ENCODE measurements at regions not wholly inside any gene's neighbourhood (a gene's known extent, or its start where the extent isn't known, plus 50 kb on each side); places are given as distances from the start of the nearest gene placed in this dataset.

DNA sequence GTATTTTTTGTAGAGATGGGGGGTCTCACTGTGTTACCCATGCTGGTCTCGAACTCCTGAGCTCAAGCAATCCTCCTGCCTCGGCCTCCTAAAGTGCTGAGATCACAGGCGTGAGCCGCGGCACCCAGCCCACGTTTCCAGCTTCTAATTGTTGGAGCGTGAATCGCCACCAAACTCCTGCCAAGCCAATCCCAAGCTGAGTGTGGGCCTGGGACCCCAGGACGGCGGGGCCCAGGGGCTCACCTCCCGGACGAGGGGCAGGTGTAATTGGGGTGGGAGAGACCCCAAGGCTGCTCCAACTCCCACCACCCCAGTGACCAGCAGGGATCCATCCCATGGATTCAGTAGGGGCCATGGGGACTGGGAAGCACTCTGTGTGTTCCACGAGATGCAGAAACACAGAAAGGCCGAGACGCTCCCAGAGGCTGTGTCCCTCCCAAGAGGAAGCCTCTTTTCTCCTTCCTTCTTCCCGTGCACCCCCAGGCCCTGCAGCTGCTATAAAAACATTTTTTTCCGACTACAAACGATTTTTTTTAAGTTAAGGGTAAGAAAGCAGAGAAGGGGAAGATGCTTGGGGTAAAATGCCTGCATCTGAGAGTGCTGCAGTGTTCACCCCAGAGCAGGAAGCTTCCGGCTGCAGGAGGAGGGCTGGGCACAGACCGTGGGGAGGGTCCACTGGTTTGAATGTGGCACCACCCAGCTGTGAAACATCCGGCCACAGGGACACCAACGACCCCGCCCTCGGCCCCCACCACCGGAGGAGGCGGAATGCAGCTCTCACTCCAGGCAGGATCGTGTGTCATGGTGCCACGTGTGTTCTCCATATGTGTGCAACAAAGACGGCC lies 76.5 kb downstream of the MICALL2 start:
- H3K36me3 ChIP-seq = no peaks in the 10 kb centered on the region
- no peaks in the 10 kb centered on the region for H3K9me3 ChIP-seq
- no peak for ATAC-seq
- no peak overlapping the region for H3K4me3 ChIP-seq
- TF ChIP-seq POLR2A (IDR thresholded peaks at IDR 0.05) = no peak
- TF ChIP-seq, protein P1, sequence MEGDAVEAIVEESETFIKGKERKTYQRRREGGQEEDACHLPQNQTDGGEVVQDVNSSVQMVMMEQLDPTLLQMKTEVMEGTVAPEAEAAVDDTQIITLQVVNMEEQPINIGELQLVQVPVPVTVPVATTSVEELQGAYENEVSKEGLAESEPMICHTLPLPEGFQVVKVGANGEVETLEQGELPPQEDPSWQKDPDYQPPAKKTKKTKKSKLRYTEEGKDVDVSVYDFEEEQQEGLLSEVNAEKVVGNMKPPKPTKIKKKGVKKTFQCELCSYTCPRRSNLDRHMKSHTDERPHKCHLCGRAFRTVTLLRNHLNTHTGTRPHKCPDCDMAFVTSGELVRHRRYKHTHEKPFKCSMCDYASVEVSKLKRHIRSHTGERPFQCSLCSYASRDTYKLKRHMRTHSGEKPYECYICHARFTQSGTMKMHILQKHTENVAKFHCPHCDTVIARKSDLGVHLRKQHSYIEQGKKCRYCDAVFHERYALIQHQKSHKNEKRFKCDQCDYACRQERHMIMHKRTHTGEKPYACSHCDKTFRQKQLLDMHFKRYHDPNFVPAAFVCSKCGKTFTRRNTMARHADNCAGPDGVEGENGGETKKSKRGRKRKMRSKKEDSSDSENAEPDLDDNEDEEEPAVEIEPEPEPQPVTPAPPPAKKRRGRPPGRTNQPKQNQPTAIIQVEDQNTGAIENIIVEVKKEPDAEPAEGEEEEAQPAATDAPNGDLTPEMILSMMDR (IDR thresholded peaks at IDR 0.05) = no peak
- no peaks in the 10 kb centered on the region for H3K4me1 ChIP-seq
- H3K27ac ChIP-seq = no peak overlapping the region
- peaks cover 13 to 86% (median 36%) of the 10 kb centered on the region in 9 donors for H3K27me3 ChIP-seq
- 68 to 73% (median 72%) methylated on average over 25 to 29 of the region's 29 CpGs for WGBS, 4 donors
- DNase-seq = no peak
- intact Hi-C loops (cut with DNase I) = no loop called here

DNA sequence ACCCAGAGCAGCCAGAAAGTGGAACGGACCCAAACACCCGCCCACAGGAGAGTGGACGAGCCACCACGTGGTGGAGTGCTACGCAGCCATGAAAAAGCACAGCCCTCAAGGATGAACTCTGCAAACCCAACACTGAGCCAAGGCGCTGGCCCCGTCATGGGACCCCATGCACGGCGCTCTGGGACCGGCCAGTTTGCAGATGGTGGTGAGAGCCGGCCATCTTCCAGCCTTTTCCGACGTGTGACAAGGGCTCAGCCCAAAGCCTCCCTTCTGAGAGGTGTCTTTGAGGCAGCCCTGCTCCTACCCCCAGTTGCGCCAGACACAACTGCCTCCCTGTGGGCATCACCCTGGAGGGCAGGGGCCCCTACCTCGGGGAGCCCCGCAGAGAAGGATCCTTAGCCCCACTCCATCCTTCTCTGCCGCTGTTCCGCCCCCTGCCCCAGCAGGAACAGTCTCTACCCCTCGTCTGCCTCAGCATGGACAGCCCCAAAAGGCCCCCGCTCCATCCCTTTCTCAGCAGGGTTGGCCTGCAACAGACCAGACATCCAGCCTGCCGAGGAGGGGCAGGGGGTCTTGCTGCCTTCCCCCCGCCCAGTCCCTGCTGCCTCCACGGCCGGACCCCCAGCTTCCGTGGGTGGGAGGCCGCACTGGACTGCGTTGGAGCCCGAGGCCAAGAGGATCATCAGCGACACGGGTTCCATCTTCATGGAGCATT lies 75.7 kb downstream of the MICALL2 start:
- WGBS, 4 donors = 82 to 88% (median 86%) methylated on average over 16 to 30 of the region's 30 CpGs
- Histone ChIP-seq H3K4me1 (no peaks in the 10 kb centered on the region), H3K36me3 (no peaks in the 10 kb centered on the region), H3K9me3 (no peaks in the 10 kb centered on the region), H3K27ac (no peak overlapping the region), H3K27me3 (peaks cover 13 to 86% (median 36%) of the 10 kb centered on the region in 9 donors), H3K4me3 (no peak overlapping the region)
- TF ChIP-seq, protein P1 (IDR thresholded peaks at IDR 0.05) = no peak
- intact Hi-C loops (cut with DNase I) = no loop called here
- ATAC-seq (no peak), DNase-seq (no peak)

DNA sequence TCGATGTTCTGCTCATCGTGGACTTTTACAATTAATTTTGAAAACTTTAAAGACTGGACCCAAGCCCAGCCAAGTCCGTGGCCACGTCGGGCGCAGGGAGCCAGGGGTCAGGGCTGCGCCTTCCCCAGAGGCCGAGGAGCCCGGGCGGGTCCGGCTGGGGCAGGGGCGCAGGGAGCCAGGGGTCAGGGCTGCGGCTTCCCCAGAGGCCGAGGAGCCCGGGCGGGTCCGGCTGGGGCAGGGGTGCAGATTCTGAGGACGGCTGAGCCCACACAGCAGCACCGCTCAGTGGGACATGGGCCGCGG lies 75.2 kb downstream of the MICALL2 start:
- no peaks in the 10 kb centered on the region for H3K9me3 ChIP-seq
- H3K36me3 ChIP-seq = no peaks in the 10 kb centered on the region
- 80 to 84% (median 82%) methylated on average over 16 to 21 of the region's 21 CpGs for WGBS, 4 donors
- intact Hi-C loops (cut with DNase I) = no loop called here
- ATAC-seq = no peak
- TF ChIP-seq, protein P1 (IDR thresholded peaks at IDR 0.05) = no peak
- TF ChIP-seq POLR2A (IDR thresholded peaks at IDR 0.05) = no peak
- H3K27me3 ChIP-seq = peaks cover 11 to 91% (median 35%) of the 10 kb centered on the region in 9 donors
- no peak overlapping the region for H3K4me3 ChIP-seq
- no peak for DNase-seq
- no peak overlapping the region for H3K27ac ChIP-seq
- H3K4me1 ChIP-seq = no peaks in the 10 kb centered on the region

Data from heart left ventricle (tissue), 16 donors.